Activated T-cell treated with anti-CD3 and anti-CD28 coated beads, Interleukin-2, amount 50 U/mL, for 24 hours (primary cell): ENCODE measurements at regions not wholly inside any gene's neighbourhood (a gene's known extent, or its start where the extent isn't known, plus 50 kb on each side); places are given as distances from the start of the nearest gene placed in this dataset.

Experiments used
- DNase-seq: peaks from one replicate; pipeline ENCODE4 v3.0.0-alpha.2; 2020
- H3K27ac Mint-ChIP-seq: 2 replicates; pipeline ENCODE4 v1.8.0; 2020; ENCODE audit warnings: mild to moderate bottlenecking, mixed read lengths
- H3K27me3 Mint-ChIP-seq: 2 replicates; pipeline ENCODE4 v1.8.0; 2020; ENCODE audit warnings: mixed read lengths
- H3K36me3 Mint-ChIP-seq: 2 replicates; pipeline ENCODE4 v1.8.0; 2020; ENCODE audit warnings: low read depth, mixed read lengths
- H3K4me1 Mint-ChIP-seq: 2 replicates; pipeline ENCODE4 v1.8.0; 2020; ENCODE audit warnings: low read depth, mixed read lengths
- H3K4me3 Mint-ChIP-seq: 2 replicates; pipeline ENCODE4 v1.8.0; 2020; ENCODE audit warnings: mild to moderate bottlenecking, moderate library complexity, mixed read lengths
- H3K9me3 Mint-ChIP-seq: 2 replicates; pipeline ENCODE4 v1.8.0; 2020; ENCODE audit warnings: mixed read lengths

- no peaks in the 10 kb centered on the region for H3K36me3 Mint-ChIP-seq
- DNase-seq, result no peak
- H3K4me3 Mint-ChIP-seq, result no peak overlapping the region
- peaks cover 70% of the 10 kb centered on the region for H3K27me3 Mint-ChIP-seq
- H3K9me3 Mint-ChIP-seq, result no peaks in the 10 kb centered on the region
- no peak overlapping the region for H3K27ac Mint-ChIP-seq
- H3K4me1 Mint-ChIP-seq, result peaks cover 4% of the 10 kb centered on the region
Measured at GRCh38 chrX:149255860-149256259, 249.2 kb downstream of the IDS start.

- Mint-ChIP-seq H3K4me3 (no peak overlapping the region), H3K27ac (no peak overlapping the region), H3K9me3 (no peaks in the 10 kb centered on the region), H3K4me1 (no peaks in the 10 kb centered on the region), H3K27me3 (peaks cover 55% of the 10 kb centered on the region), H3K36me3 (no peaks in the 10 kb centered on the region)
- DNase-seq, result no peak
Measured at GRCh38 chrX:149248073-149248625, 257.0 kb downstream of the IDS start.

GRCh38 chrX:149230689-149231088, 274.4 kb downstream of the IDS start:
- H3K27me3 Mint-ChIP-seq, result peaks cover 42% of the 10 kb centered on the region
- H3K4me1 Mint-ChIP-seq, result peaks cover 11% of the 10 kb centered on the region
- no peak overlapping the region for H3K4me3 Mint-ChIP-seq
- H3K9me3 Mint-ChIP-seq, result peaks cover 16% of the 10 kb centered on the region
- H3K36me3 Mint-ChIP-seq, result no peaks in the 10 kb centered on the region
- no peak for DNase-seq
- peak overlapping the region; percentile 60 for H3K27ac Mint-ChIP-seq

- Mint-ChIP-seq H3K9me3 (peaks cover 12% of the 10 kb centered on the region), H3K36me3 (no peaks in the 10 kb centered on the region), H3K27me3 (peaks cover 23% of the 10 kb centered on the region), H3K4me3 (no peak overlapping the region), H3K27ac (no peak overlapping the region), H3K4me1 (no peaks in the 10 kb centered on the region)
- no peak for DNase-seq
Measured at GRCh38 chrX:149223854-149224253, 281.3 kb downstream of the IDS start.

- DNase-seq, result no peak
- peaks cover 32% of the 10 kb centered on the region for H3K27me3 Mint-ChIP-seq
- peaks cover 3% of the 10 kb centered on the region for H3K9me3 Mint-ChIP-seq
- no peak overlapping the region for H3K27ac Mint-ChIP-seq
- H3K36me3 Mint-ChIP-seq, result no peaks in the 10 kb centered on the region
- no peak overlapping the region for H3K4me3 Mint-ChIP-seq
- no peaks in the 10 kb centered on the region for H3K4me1 Mint-ChIP-seq
Measured at GRCh38 chrX:149222040-149222439, 283.1 kb downstream of the IDS start.

- Mint-ChIP-seq H3K27ac (no peak overlapping the region), H3K4me3 (no peak overlapping the region), H3K27me3 (peaks cover 32% of the 10 kb centered on the region), H3K9me3 (peaks cover 5% of the 10 kb centered on the region), H3K36me3 (no peaks in the 10 kb centered on the region), H3K4me1 (no peaks in the 10 kb centered on the region)
- no peak for DNase-seq
Measured at GRCh38 chrX:149221230-149221629, 283.9 kb downstream of the IDS start.

- H3K4me1 Mint-ChIP-seq, result no peaks in the 10 kb centered on the region
- H3K9me3 Mint-ChIP-seq, result peaks cover 5% of the 10 kb centered on the region
- H3K27me3 Mint-ChIP-seq, result peaks cover 33% of the 10 kb centered on the region
- no peak for DNase-seq
- H3K4me3 Mint-ChIP-seq, result no peak overlapping the region
- no peak overlapping the region for H3K27ac Mint-ChIP-seq
- no peaks in the 10 kb centered on the region for H3K36me3 Mint-ChIP-seq
Measured at GRCh38 chrX:149213264-149213663, 291.8 kb downstream of the IDS start.

- Mint-ChIP-seq H3K27me3 (peaks cover 52% of the 10 kb centered on the region), H3K4me1 (no peaks in the 10 kb centered on the region), H3K36me3 (no peaks in the 10 kb centered on the region), H3K27ac (no peak overlapping the region), H3K4me3 (no peak overlapping the region), H3K9me3 (no peaks in the 10 kb centered on the region)
- no peak for DNase-seq
Measured at GRCh38 chrX:149208307-149208706, 296.8 kb downstream of the IDS start.

GRCh38 chrX:149207518-149207917, 297.6 kb downstream of the IDS start:
- H3K4me1 Mint-ChIP-seq, result no peaks in the 10 kb centered on the region
- no peak overlapping the region for H3K4me3 Mint-ChIP-seq
- DNase-seq, result no peak
- peaks cover 58% of the 10 kb centered on the region for H3K27me3 Mint-ChIP-seq
- no peaks in the 10 kb centered on the region for H3K9me3 Mint-ChIP-seq
- H3K27ac Mint-ChIP-seq, result no peak overlapping the region
- H3K36me3 Mint-ChIP-seq, result no peaks in the 10 kb centered on the region

- DNase-seq, result no peak
- H3K36me3 Mint-ChIP-seq, result no peaks in the 10 kb centered on the region
- no peak overlapping the region for H3K27ac Mint-ChIP-seq
- no peak overlapping the region for H3K4me3 Mint-ChIP-seq
- H3K27me3 Mint-ChIP-seq, result peaks cover 63% of the 10 kb centered on the region
- no peaks in the 10 kb centered on the region for H3K4me1 Mint-ChIP-seq
- H3K9me3 Mint-ChIP-seq, result no peaks in the 10 kb centered on the region
Measured at GRCh38 chrX:149205937-149206336, 299.2 kb downstream of the IDS start.

GRCh38 chrX:149205081-149205480, 300.0 kb downstream of the IDS start:
- H3K4me3 Mint-ChIP-seq, result no peak overlapping the region
- H3K27me3 Mint-ChIP-seq, result peaks cover 61% of the 10 kb centered on the region
- H3K4me1 Mint-ChIP-seq, result no peaks in the 10 kb centered on the region
- no peaks in the 10 kb centered on the region for H3K9me3 Mint-ChIP-seq
- H3K27ac Mint-ChIP-seq, result no peak overlapping the region
- no peaks in the 10 kb centered on the region for H3K36me3 Mint-ChIP-seq
- DNase-seq, result no peak

- Mint-ChIP-seq H3K27ac (no peak overlapping the region), H3K27me3 (peaks cover 24% of the 10 kb centered on the region), H3K36me3 (no peaks in the 10 kb centered on the region), H3K9me3 (no peaks in the 10 kb centered on the region), H3K4me3 (no peak overlapping the region), H3K4me1 (peaks cover 6% of the 10 kb centered on the region)
- DNase-seq, result no peak
Measured at GRCh38 chrX:149199734-149200133, 305.4 kb downstream of the IDS start.

GRCh38 chrX:149198980-149199732, 305.9 kb downstream of the IDS start:
- no peaks in the 10 kb centered on the region for H3K9me3 Mint-ChIP-seq
- no peak overlapping the region for H3K4me3 Mint-ChIP-seq

GRCh38 chrX:149185087-149185486, 320.0 kb downstream of the IDS start:
- Mint-ChIP-seq H3K4me1 (no peaks in the 10 kb centered on the region), H3K27me3 (peaks cover 20% of the 10 kb centered on the region), H3K9me3 (no peaks in the 10 kb centered on the region), H3K4me3 (no peak overlapping the region), H3K27ac (no peak overlapping the region), H3K36me3 (no peaks in the 10 kb centered on the region)
- DNase-seq, result no peak

More at GRCh38 chrX:149198980-149199732, 305.9 kb downstream of the IDS start:
- Mint-ChIP-seq H3K4me1 (peaks cover 6% of the 10 kb centered on the region), H3K27ac (peak overlapping the region; percentile 11), H3K27me3 (peaks cover 22% of the 10 kb centered on the region), H3K36me3 (no peaks in the 10 kb centered on the region)
- DNase-seq, result no peak

- no peaks in the 10 kb centered on the region for H3K36me3 Mint-ChIP-seq
- no peak for DNase-seq
- no peak overlapping the region for H3K27ac Mint-ChIP-seq
- H3K27me3 Mint-ChIP-seq, result peaks cover 68% of the 10 kb centered on the region
- no peaks in the 10 kb centered on the region for H3K4me1 Mint-ChIP-seq
- H3K4me3 Mint-ChIP-seq, result no peak overlapping the region
- H3K9me3 Mint-ChIP-seq, result no peaks in the 10 kb centered on the region
Measured at GRCh38 chrX:149161435-149162088, 343.5 kb downstream of the IDS start.
